ENCODE measurements at regions not wholly inside any gene's neighbourhood (a gene's known extent, or its start where the extent isn't known, plus 50 kb on each side); places are given as distances from the start of the nearest gene placed in this dataset.

GRCh38 chr12:74896186-74896585 lies 313.5 kb downstream of the KCNC2 start:
- CTCF ChIA-PET = no interaction called here
- POLR2A ChIA-PET (ENCODE audit: low non-redundant PET) = no interaction called here
- intact Hi-C loops (cut with micrococcal nuclease; ENCODE audit: unreplicated experiment) = no loop called here
- Histone ChIP-seq H3K36me3 (ENCODE audit: insufficient read depth, low read length, poor library complexity, severe bottlenecking) (no peaks in the 10 kb centered on the region), H3K4me1 (ENCODE audit: insufficient read depth, low read length, poor library complexity, severe bottlenecking) (no peaks in the 10 kb centered on the region), H3K27ac (ENCODE audit: low read depth, low read length, poor library complexity, severe bottlenecking) (no peak overlapping the region), H3K27me3 (replicated peaks; ENCODE audit: insufficient read depth, low read depth, low read length, poor library complexity) (no peaks in the 10 kb centered on the region), H3K4me3 (ENCODE audit: low read depth, low read length, poor library complexity, severe bottlenecking) (no peak overlapping the region), H3K9me3 (ENCODE audit: low read depth, low read length, poor library complexity, severe bottlenecking) (no peaks in the 10 kb centered on the region)
- TF ChIP-seq EZH2 (IDR thresholded peaks at IDR 0.05; ENCODE audit: borderline replicate concordance, low read depth, low read length, poor library complexity, severe bottlenecking) = no peak
- TF ChIP-seq CTCF (conservative IDR thresholded peaks at IDR 0.05; ENCODE audit: low read depth, low read length) = no peak
- BruUV-seq (replicated peaks) = no TSS peak
- DNase-seq (ENCODE audit: low spot score) = no peak

- Histone ChIP-seq H3K27me3 (replicated peaks; ENCODE audit: insufficient read depth, low read depth, low read length, poor library complexity) (no peaks in the 10 kb centered on the region), H3K4me3 (ENCODE audit: low read depth, low read length, poor library complexity, severe bottlenecking) (no peak overlapping the region), H3K9me3 (ENCODE audit: low read depth, low read length, poor library complexity, severe bottlenecking) (no peaks in the 10 kb centered on the region), H3K27ac (ENCODE audit: low read depth, low read length, poor library complexity, severe bottlenecking) (no peak overlapping the region), H3K36me3 (ENCODE audit: insufficient read depth, low read length, poor library complexity, severe bottlenecking) (no peaks in the 10 kb centered on the region), H3K4me1 (ENCODE audit: insufficient read depth, low read length, poor library complexity, severe bottlenecking) (no peaks in the 10 kb centered on the region)
- intact Hi-C loops (cut with micrococcal nuclease; ENCODE audit: unreplicated experiment) = no loop called here
- no peak for DNase-seq (ENCODE audit: low spot score)
- BruUV-seq (replicated peaks) = no TSS peak
- POLR2A ChIA-PET (ENCODE audit: low non-redundant PET) = no interaction called here
- CTCF ChIA-PET = no interaction called here
- no peak for TF ChIP-seq CTCF (conservative IDR thresholded peaks at IDR 0.05; ENCODE audit: low read depth, low read length)
- no peak for TF ChIP-seq EZH2 (IDR thresholded peaks at IDR 0.05; ENCODE audit: borderline replicate concordance, low read depth, low read length, poor library complexity, severe bottlenecking)
Observed at GRCh38 chr12:74897425-74898211, 312.0 kb downstream of the KCNC2 start.

GRCh38 chr12:74899031-74899829 lies 310.4 kb downstream of the KCNC2 start:
- CTCF ChIA-PET = no interaction called here
- Histone ChIP-seq H3K9me3 (ENCODE audit: low read depth, low read length, poor library complexity, severe bottlenecking) (no peaks in the 10 kb centered on the region), H3K27me3 (replicated peaks; ENCODE audit: insufficient read depth, low read depth, low read length, poor library complexity) (no peaks in the 10 kb centered on the region), H3K4me3 (ENCODE audit: low read depth, low read length, poor library complexity, severe bottlenecking) (no peak overlapping the region), H3K36me3 (ENCODE audit: insufficient read depth, low read length, poor library complexity, severe bottlenecking) (no peaks in the 10 kb centered on the region), H3K27ac (ENCODE audit: low read depth, low read length, poor library complexity, severe bottlenecking) (no peak overlapping the region), H3K4me1 (ENCODE audit: insufficient read depth, low read length, poor library complexity, severe bottlenecking) (no peaks in the 10 kb centered on the region)
- no TSS peak for BruUV-seq (replicated peaks)
- DNase-seq (ENCODE audit: low spot score) = no peak
- intact Hi-C loops (cut with micrococcal nuclease; ENCODE audit: unreplicated experiment) = no loop called here
- TF ChIP-seq EZH2 (IDR thresholded peaks at IDR 0.05; ENCODE audit: borderline replicate concordance, low read depth, low read length, poor library complexity, severe bottlenecking) (no peak), CTCF (conservative IDR thresholded peaks at IDR 0.05; ENCODE audit: low read depth, low read length) (no peak)
- POLR2A ChIA-PET (ENCODE audit: low non-redundant PET) = no interaction called here

Data from A673 (cell line).